ENCODE measurements at regions not wholly inside any gene's neighbourhood (a gene's known extent, or its start where the extent isn't known, plus 50 kb on each side); places are given as distances from the start of the nearest gene placed in this dataset.

DNA sequence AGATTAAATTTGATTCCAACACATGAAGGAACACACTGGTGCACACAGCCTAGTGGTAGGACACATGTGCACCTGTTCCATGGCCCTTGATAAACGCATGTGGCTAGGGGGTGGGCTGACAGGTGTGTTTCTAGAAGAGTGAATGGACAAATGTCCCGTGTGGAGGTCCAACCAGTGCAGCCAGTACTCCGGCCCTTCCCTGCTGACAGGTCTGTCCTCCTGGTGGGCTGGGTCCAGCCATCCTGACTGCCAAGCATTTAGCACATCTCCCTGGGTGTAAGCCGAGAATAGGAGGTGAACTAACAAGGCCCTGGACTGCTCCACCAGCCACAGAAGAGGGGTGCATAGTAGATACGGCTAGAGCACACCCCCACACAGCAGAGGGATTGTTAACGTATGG, 258.7 kb upstream of the RAB6C start (continued):
- TF ChIP-seq, protein P1, sequence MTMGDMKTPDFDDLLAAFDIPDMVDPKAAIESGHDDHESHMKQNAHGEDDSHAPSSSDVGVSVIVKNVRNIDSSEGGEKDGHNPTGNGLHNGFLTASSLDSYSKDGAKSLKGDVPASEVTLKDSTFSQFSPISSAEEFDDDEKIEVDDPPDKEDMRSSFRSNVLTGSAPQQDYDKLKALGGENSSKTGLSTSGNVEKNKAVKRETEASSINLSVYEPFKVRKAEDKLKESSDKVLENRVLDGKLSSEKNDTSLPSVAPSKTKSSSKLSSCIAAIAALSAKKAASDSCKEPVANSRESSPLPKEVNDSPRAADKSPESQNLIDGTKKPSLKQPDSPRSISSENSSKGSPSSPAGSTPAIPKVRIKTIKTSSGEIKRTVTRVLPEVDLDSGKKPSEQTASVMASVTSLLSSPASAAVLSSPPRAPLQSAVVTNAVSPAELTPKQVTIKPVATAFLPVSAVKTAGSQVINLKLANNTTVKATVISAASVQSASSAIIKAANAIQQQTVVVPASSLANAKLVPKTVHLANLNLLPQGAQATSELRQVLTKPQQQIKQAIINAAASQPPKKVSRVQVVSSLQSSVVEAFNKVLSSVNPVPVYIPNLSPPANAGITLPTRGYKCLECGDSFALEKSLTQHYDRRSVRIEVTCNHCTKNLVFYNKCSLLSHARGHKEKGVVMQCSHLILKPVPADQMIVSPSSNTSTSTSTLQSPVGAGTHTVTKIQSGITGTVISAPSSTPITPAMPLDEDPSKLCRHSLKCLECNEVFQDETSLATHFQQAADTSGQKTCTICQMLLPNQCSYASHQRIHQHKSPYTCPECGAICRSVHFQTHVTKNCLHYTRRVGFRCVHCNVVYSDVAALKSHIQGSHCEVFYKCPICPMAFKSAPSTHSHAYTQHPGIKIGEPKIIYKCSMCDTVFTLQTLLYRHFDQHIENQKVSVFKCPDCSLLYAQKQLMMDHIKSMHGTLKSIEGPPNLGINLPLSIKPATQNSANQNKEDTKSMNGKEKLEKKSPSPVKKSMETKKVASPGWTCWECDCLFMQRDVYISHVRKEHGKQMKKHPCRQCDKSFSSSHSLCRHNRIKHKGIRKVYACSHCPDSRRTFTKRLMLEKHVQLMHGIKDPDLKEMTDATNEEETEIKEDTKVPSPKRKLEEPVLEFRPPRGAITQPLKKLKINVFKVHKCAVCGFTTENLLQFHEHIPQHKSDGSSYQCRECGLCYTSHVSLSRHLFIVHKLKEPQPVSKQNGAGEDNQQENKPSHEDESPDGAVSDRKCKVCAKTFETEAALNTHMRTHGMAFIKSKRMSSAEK (CRISPR knock-in tag; IDR thresholded peaks at IDR 0.05; ENCODE audit: borderline replicate concordance), result no peak
- no peak for TF ChIP-seq GRHL2 (CRISPR knock-in tag; IDR thresholded peaks at IDR 0.05; ENCODE audit: insufficient replicate concordance, severe bottlenecking)
- TF ChIP-seq GTF2I (CRISPR knock-in tag; conservative IDR thresholded peaks at IDR 0.05), result no peak
- TF ChIP-seq KAT7 (CRISPR knock-in tag; IDR thresholded peaks at IDR 0.05; ENCODE audit: borderline replicate concordance), result no peak
- no peak for TF ChIP-seq HMGA2 (CRISPR knock-in tag; IDR thresholded peaks at IDR 0.05)

DNA sequence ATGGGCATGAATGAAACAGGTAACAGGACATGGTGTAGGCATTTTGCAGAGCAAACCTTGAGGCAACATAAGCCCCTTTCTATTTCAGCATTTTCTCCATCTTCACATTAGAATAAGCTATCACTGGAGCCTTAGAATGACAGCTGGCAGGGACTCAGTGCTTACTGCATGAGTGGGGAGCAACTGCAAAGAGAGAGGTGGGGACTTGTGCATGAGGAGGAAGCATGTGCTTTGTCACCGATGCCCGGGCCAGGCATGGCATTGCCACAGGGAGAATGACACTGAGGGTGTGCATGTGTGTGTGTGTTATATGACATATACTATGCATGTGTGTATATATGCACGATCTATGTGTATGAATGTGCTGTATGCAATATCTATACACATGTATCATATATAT, 258.2 kb upstream of the RAB6C start:
- Mint-ChIP-seq H3K27me3 (ENCODE audit: low read depth) (no peaks in the 10 kb centered on the region), H3K27ac (no peak overlapping the region), H3K36me3 (no peaks in the 10 kb centered on the region), H3K4me3 (no peak overlapping the region), H3K9me3 (no peaks in the 10 kb centered on the region), H3K4me1 (peaks cover 37% of the 10 kb centered on the region)
- TF ChIP-seq ETV6 (CRISPR knock-in tag; IDR thresholded peaks at IDR 0.05) (no peak), NR2C2 (CRISPR knock-in tag; IDR thresholded peaks at IDR 0.05) (no peak), KAT7 (CRISPR knock-in tag; IDR thresholded peaks at IDR 0.05; ENCODE audit: borderline replicate concordance) (no peak), FOXK1 (CRISPR knock-in tag; IDR thresholded peaks at IDR 0.05) (no peak)
- ATAC-seq (no peak), DNase-seq (ENCODE audit: low spot score) (no peak)
- ChIA-PET CTCF (no interaction called here), POLR2A (no interaction called here)

DNA sequence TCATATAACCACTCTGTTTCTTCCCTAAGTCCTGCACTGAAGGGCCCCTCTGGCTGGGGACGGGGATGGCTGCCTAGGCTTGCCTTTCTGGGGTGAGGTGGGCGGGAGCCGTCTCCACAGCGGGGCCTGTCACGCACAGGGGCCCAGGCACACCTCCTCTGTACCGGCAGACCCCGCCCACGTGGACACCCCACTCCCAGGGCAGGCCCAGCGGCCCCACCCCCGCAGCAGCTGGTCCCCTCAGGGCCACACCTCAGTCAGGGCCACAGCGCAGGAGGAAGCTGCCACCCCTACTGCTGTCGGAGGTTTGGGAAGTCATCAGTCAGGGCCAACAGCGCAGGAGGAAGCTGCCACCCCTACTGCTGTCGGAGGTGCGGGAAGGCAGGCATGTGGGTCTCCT, 257.6 kb upstream of the RAB6C start:
- peak; percentile 16; the same call in 1 of the 2 replicates for ATAC-seq
- no peak for DNase-seq (ENCODE audit: low spot score)
- TF ChIP-seq, protein P2, sequence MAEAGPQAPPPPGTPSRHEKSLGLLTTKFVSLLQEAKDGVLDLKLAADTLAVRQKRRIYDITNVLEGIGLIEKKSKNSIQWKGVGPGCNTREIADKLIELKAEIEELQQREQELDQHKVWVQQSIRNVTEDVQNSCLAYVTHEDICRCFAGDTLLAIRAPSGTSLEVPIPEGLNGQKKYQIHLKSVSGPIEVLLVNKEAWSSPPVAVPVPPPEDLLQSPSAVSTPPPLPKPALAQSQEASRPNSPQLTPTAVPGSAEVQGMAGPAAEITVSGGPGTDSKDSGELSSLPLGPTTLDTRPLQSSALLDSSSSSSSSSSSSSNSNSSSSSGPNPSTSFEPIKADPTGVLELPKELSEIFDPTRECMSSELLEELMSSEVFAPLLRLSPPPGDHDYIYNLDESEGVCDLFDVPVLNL (CRISPR knock-in tag; IDR thresholded peaks at IDR 0.05; ENCODE audit: borderline replicate concordance, low read depth), result no peak
- no peak for TF ChIP-seq TCF7 (CRISPR knock-in tag; IDR thresholded peaks at IDR 0.05; ENCODE audit: low read depth)
- TF ChIP-seq, protein P3, sequence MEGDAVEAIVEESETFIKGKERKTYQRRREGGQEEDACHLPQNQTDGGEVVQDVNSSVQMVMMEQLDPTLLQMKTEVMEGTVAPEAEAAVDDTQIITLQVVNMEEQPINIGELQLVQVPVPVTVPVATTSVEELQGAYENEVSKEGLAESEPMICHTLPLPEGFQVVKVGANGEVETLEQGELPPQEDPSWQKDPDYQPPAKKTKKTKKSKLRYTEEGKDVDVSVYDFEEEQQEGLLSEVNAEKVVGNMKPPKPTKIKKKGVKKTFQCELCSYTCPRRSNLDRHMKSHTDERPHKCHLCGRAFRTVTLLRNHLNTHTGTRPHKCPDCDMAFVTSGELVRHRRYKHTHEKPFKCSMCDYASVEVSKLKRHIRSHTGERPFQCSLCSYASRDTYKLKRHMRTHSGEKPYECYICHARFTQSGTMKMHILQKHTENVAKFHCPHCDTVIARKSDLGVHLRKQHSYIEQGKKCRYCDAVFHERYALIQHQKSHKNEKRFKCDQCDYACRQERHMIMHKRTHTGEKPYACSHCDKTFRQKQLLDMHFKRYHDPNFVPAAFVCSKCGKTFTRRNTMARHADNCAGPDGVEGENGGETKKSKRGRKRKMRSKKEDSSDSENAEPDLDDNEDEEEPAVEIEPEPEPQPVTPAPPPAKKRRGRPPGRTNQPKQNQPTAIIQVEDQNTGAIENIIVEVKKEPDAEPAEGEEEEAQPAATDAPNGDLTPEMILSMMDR (IDR thresholded peaks at IDR 0.05), result no peak
- TF ChIP-seq FOXP1 (CRISPR knock-in tag; IDR thresholded peaks at IDR 0.05; ENCODE audit: borderline replicate concordance), result no peak
- no peak for TF ChIP-seq ZNF671 (CRISPR knock-in tag; IDR thresholded peaks at IDR 0.05)
- no peak for TF ChIP-seq ELF4 (CRISPR knock-in tag; IDR thresholded peaks at IDR 0.05; ENCODE audit: low read depth)
- no peak for TF ChIP-seq ZNF138 (CRISPR knock-in tag; conservative IDR thresholded peaks at IDR 0.05)
- TF ChIP-seq, protein P4, sequence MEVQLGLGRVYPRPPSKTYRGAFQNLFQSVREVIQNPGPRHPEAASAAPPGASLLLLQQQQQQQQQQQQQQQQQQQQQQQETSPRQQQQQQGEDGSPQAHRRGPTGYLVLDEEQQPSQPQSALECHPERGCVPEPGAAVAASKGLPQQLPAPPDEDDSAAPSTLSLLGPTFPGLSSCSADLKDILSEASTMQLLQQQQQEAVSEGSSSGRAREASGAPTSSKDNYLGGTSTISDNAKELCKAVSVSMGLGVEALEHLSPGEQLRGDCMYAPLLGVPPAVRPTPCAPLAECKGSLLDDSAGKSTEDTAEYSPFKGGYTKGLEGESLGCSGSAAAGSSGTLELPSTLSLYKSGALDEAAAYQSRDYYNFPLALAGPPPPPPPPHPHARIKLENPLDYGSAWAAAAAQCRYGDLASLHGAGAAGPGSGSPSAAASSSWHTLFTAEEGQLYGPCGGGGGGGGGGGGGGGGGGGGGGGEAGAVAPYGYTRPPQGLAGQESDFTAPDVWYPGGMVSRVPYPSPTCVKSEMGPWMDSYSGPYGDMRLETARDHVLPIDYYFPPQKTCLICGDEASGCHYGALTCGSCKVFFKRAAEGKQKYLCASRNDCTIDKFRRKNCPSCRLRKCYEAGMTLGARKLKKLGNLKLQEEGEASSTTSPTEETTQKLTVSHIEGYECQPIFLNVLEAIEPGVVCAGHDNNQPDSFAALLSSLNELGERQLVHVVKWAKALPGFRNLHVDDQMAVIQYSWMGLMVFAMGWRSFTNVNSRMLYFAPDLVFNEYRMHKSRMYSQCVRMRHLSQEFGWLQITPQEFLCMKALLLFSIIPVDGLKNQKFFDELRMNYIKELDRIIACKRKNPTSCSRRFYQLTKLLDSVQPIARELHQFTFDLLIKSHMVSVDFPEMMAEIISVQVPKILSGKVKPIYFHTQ (CRISPR knock-in tag; IDR thresholded peaks at IDR 0.05), result no peak
- Mint-ChIP-seq H3K27ac (no peak overlapping the region), H3K4me1 (peaks cover 34% of the 10 kb centered on the region), H3K36me3 (no peaks in the 10 kb centered on the region), H3K27me3 (ENCODE audit: low read depth) (no peaks in the 10 kb centered on the region), H3K4me3 (no peak overlapping the region), H3K9me3 (no peaks in the 10 kb centered on the region)
- POLR2A ChIA-PET, result no interaction called here
- CTCF ChIA-PET, result interaction anchor here (1.0 kb wide), 1 partner anchor 13 kb away, joined by 5 read pairs; no protein-coding TSS in a partner anchor
